ENCODE measurements at regions not wholly inside any gene's neighbourhood (a gene's known extent, or its start where the extent isn't known, plus 50 kb on each side); places are given as distances from the start of the nearest gene placed in this dataset.

GRCh38 chr1:219350172-219350931, 176.7 kb downstream of the LYPLAL1 start:
- ATAC-seq = no peak
- Histone ChIP-seq H3K27ac (no peak overlapping the region), H3K4me1 (peaks cover 8 to 14% of the 10 kb centered on the region in 2 donors), H3K36me3 (no peaks in the 10 kb centered on the region), H3K9me3 (no peaks in the 10 kb centered on the region), H3K27me3 (no peaks in the 10 kb centered on the region), H3K4me3 (no peak overlapping the region)
- no peak for DNase-seq
- TF ChIP-seq POLR2A (IDR thresholded peaks at IDR 0.05) (no peak), CTCF (IDR thresholded peaks at IDR 0.05 in 4 of 5, conservative IDR thresholded peaks at IDR 0.05 in 1 of 5) (no peak)
- in situ Hi-C loops (cut with MboI; ENCODE audit: low sequenced_read_pairs in 4 of 4) = no loop called here
- intact Hi-C loops (cut with DNase I; ENCODE audit: low total_unique reads) = no loop called here

GRCh38 chr1:219347921-219348391, 174.3 kb downstream of the LYPLAL1 start:
- no peaks in the 10 kb centered on the region for H3K36me3 ChIP-seq
- H3K27me3 ChIP-seq = no peaks in the 10 kb centered on the region
- H3K4me1 ChIP-seq = peaks cover 8 to 19% of the 10 kb centered on the region in 2 donors
- TF ChIP-seq CTCF (IDR thresholded peaks at IDR 0.05 in 4 of 5, conservative IDR thresholded peaks at IDR 0.05 in 1 of 5) (no peak), POLR2A (IDR thresholded peaks at IDR 0.05) (no peak)
- intact Hi-C loops (cut with DNase I; ENCODE audit: low total_unique reads) = no loop called here
- in situ Hi-C loops (cut with MboI; ENCODE audit: low sequenced_read_pairs in 4 of 4) = no loop called here
- H3K4me3 ChIP-seq = no peak overlapping the region
- ATAC-seq = no peak
- H3K9me3 ChIP-seq = no peaks in the 10 kb centered on the region
- no peak overlapping the region for H3K27ac ChIP-seq
- peak in 1 of 2 donors; percentile 35 for DNase-seq

GRCh38 chr1:219347376-219347775, 173.7 kb downstream of the LYPLAL1 start:
- Histone ChIP-seq H3K4me1 (peaks cover 8 to 19% of the 10 kb centered on the region in 2 donors), H3K27ac (no peak overlapping the region), H3K9me3 (no peaks in the 10 kb centered on the region), H3K4me3 (no peak overlapping the region), H3K36me3 (no peaks in the 10 kb centered on the region), H3K27me3 (no peaks in the 10 kb centered on the region)
- TF ChIP-seq POLR2A (IDR thresholded peaks at IDR 0.05) = no peak
- TF ChIP-seq CTCF (IDR thresholded peaks at IDR 0.05 in 4 of 5, conservative IDR thresholded peaks at IDR 0.05 in 1 of 5) = no peak
- in situ Hi-C loops (cut with MboI; ENCODE audit: low sequenced_read_pairs in 4 of 4) (no loop called here), intact Hi-C loops (cut with DNase I; ENCODE audit: low total_unique reads) (no loop called here)
- DNase-seq = no peak
- ATAC-seq = no peak

- intact Hi-C loops (cut with DNase I; ENCODE audit: low total_unique reads) (no loop called here), in situ Hi-C loops (cut with MboI; ENCODE audit: low sequenced_read_pairs in 4 of 4) (no loop called here)
- Histone ChIP-seq H3K4me3 (no peak overlapping the region), H3K27me3 (no peaks in the 10 kb centered on the region), H3K27ac (no peak overlapping the region), H3K36me3 (no peaks in the 10 kb centered on the region), H3K4me1 (peaks cover 8 to 19% of the 10 kb centered on the region in 2 donors), H3K9me3 (no peaks in the 10 kb centered on the region)
- ATAC-seq (no peak), DNase-seq (no peak)
- TF ChIP-seq POLR2A (IDR thresholded peaks at IDR 0.05) (no peak), CTCF (IDR thresholded peaks at IDR 0.05 in 4 of 5, conservative IDR thresholded peaks at IDR 0.05 in 1 of 5) (no peak)
Observed at GRCh38 chr1:219345953-219346352, 172.3 kb downstream of the LYPLAL1 start.
